GM21423 (cell line): ENCODE measurements at regions not wholly inside any gene's neighbourhood (a gene's known extent, or its start where the extent isn't known, plus 50 kb on each side); places are given as distances from the start of the nearest gene placed in this dataset.
"Not testable (repeated sequence)": the region's sequence is repeated elsewhere in the genome, so short reads cannot be mapped to it uniquely, and the experiment has no call there.

Experiments
- ATAC-seq: cut with Tn5 transposase; IDR thresholded peaks from one replicate; pipeline ENCODE4 v1.9.1; 2021; ENCODE audit warnings: mild to moderate bottlenecking, moderate library complexity; ENCODE audit not compliant: unreplicated experiment

- ATAC-seq: no peak
These were observed 373.6 kb downstream of the EMP1 start for GRCh38 chr12:13570005-13570694.

- ATAC-seq: no peak
These were observed 369.8 kb downstream of the EMP1 start for GRCh38 chr12:13566292-13566691.

GRCh38 chr12:13564266-13564810, 367.8 kb downstream of the EMP1 start:
- ATAC-seq: no peak

- ATAC-seq: no peak
These were observed 367.2 kb downstream of the EMP1 start for GRCh38 chr12:13563743-13564125.

GRCh38 chr12:13562915-13563742, 366.6 kb downstream of the EMP1 start:
- ATAC-seq: no peak

- no peak for ATAC-seq
These were observed 365.4 kb downstream of the EMP1 start for GRCh38 chr12:13561923-13562322.

- ATAC-seq: no peak
These were observed 362.9 kb downstream of the EMP1 start for GRCh38 chr12:13559318-13559978.

- ATAC-seq: no peak
These were observed 356.3 kb downstream of the EMP1 start for GRCh38 chr12:13552830-13553229.

- no peak for ATAC-seq
These were observed 350.8 kb downstream of the EMP1 start for GRCh38 chr12:13547283-13547682.

- no peak for ATAC-seq
These were observed 349.7 kb downstream of the EMP1 start for GRCh38 chr12:13546231-13546630.

- no peak for ATAC-seq
These were observed 342.5 kb downstream of the EMP1 start for GRCh38 chr12:13539051-13539450.

GRCh38 chr12:13538136-13538535, 341.6 kb downstream of the EMP1 start:
- ATAC-seq: no peak

GRCh38 chr12:13537623-13538022, 341.1 kb downstream of the EMP1 start:
- peak; percentile 49 for ATAC-seq

- peak; percentile 95 for ATAC-seq
These were observed 339.8 kb downstream of the EMP1 start for GRCh38 chr12:13536219-13536910.

- ATAC-seq: no peak
These were observed 338.3 kb downstream of the EMP1 start for GRCh38 chr12:13534645-13535398.

GRCh38 chr12:13534242-13534641, 337.7 kb downstream of the EMP1 start:
- no peak for ATAC-seq

GRCh38 chr12:13530966-13531365, 334.4 kb downstream of the EMP1 start:
- ATAC-seq: no peak

- ATAC-seq: not testable (repeated sequence)
These were observed 329.8 kb downstream of the EMP1 start for GRCh38 chr12:13526185-13526921.

- ATAC-seq: no peak
These were observed 327.2 kb downstream of the EMP1 start for GRCh38 chr12:13523536-13524307.
